ENCODE measurements at regions not wholly inside any gene's neighbourhood (a gene's known extent, or its start where the extent isn't known, plus 50 kb on each side); places are given as distances from the start of the nearest gene placed in this dataset.
"Not testable (repeated sequence)": the region's sequence is repeated elsewhere in the genome, so short reads cannot be mapped to it uniquely, and the experiment has no call there.

- not testable (repeated sequence) for H3K9me3 ChIP-seq (ENCODE audit: control insufficient read depth, low read length); H3K4me3 ChIP-seq (ENCODE audit: low read length); H3K27me3 ChIP-seq (replicated peaks; ENCODE audit: control insufficient read depth, insufficient read depth, low read length); DNase-seq (ENCODE audit: low read depth); H3K9ac ChIP-seq (ENCODE audit: low read length); H3K4me1 ChIP-seq (ENCODE audit: control insufficient read depth, insufficient read depth, low read length); H3K36me3 ChIP-seq (ENCODE audit: control insufficient read depth, insufficient read depth, low read length, severe bottlenecking)
These were observed 897.5 kb downstream of the PLOD2 start for GRCh38 chr3:145263458-145263857.

GRCh38 chr3:145266368-145266767, 894.6 kb downstream of the PLOD2 start:
- Histone ChIP-seq H3K9me3 (ENCODE audit: control insufficient read depth, low read length) (peaks cover 3% of the 10 kb centered on the region), H3K9ac (ENCODE audit: low read length) (no peak overlapping the region), H3K4me3 (ENCODE audit: low read length) (no peak overlapping the region), H3K36me3 (ENCODE audit: control insufficient read depth, insufficient read depth, low read length, severe bottlenecking) (no peaks in the 10 kb centered on the region), H3K27me3 (replicated peaks; ENCODE audit: control insufficient read depth, insufficient read depth, low read length) (no peaks in the 10 kb centered on the region), H3K4me1 (ENCODE audit: control insufficient read depth, insufficient read depth, low read length) (no peaks in the 10 kb centered on the region)
- no peak for DNase-seq (ENCODE audit: low read depth)

- DNase-seq (ENCODE audit: low read depth): no peak
These were observed 891.9 kb downstream of the PLOD2 start for GRCh38 chr3:145269106-145269505.

GRCh38 chr3:145272684-145273083, 888.3 kb downstream of the PLOD2 start:
- H3K4me3 ChIP-seq (ENCODE audit: low read length): no peak overlapping the region
- no peaks in the 10 kb centered on the region for H3K27me3 ChIP-seq (replicated peaks; ENCODE audit: control insufficient read depth, insufficient read depth, low read length)
- peak; percentile 67 for DNase-seq (ENCODE audit: low read depth)
- H3K9me3 ChIP-seq (ENCODE audit: control insufficient read depth, low read length): peaks cover 31% of the 10 kb centered on the region
- no peaks in the 10 kb centered on the region for H3K36me3 ChIP-seq (ENCODE audit: control insufficient read depth, insufficient read depth, low read length, severe bottlenecking)
- no peak overlapping the region for H3K9ac ChIP-seq (ENCODE audit: low read length)
- H3K4me1 ChIP-seq (ENCODE audit: control insufficient read depth, insufficient read depth, low read length): no peaks in the 10 kb centered on the region

More at GRCh38 chr3:145269106-145269505, 891.9 kb downstream of the PLOD2 start:
- H3K4me1 ChIP-seq (ENCODE audit: control insufficient read depth, insufficient read depth, low read length): no peaks in the 10 kb centered on the region
- no peak overlapping the region for H3K9ac ChIP-seq (ENCODE audit: low read length)
- H3K36me3 ChIP-seq (ENCODE audit: control insufficient read depth, insufficient read depth, low read length, severe bottlenecking): no peaks in the 10 kb centered on the region
- no peak overlapping the region for H3K4me3 ChIP-seq (ENCODE audit: low read length)
- H3K9me3 ChIP-seq (ENCODE audit: control insufficient read depth, low read length): peaks cover 3% of the 10 kb centered on the region
- no peaks in the 10 kb centered on the region for H3K27me3 ChIP-seq (replicated peaks; ENCODE audit: control insufficient read depth, insufficient read depth, low read length)

- no peak overlapping the region for H3K4me3 ChIP-seq (ENCODE audit: low read length)
- peaks cover 9% of the 10 kb centered on the region for H3K9me3 ChIP-seq (ENCODE audit: control insufficient read depth, low read length)
- no peak for DNase-seq (ENCODE audit: low read depth)
- H3K4me1 ChIP-seq (ENCODE audit: control insufficient read depth, insufficient read depth, low read length): no peaks in the 10 kb centered on the region
- no peaks in the 10 kb centered on the region for H3K27me3 ChIP-seq (replicated peaks; ENCODE audit: control insufficient read depth, insufficient read depth, low read length)
- H3K9ac ChIP-seq (ENCODE audit: low read length): no peak overlapping the region
- no peaks in the 10 kb centered on the region for H3K36me3 ChIP-seq (ENCODE audit: control insufficient read depth, insufficient read depth, low read length, severe bottlenecking)
These were observed 878.5 kb downstream of the PLOD2 start for GRCh38 chr3:145282505-145282904.

- Histone ChIP-seq H3K36me3 (ENCODE audit: control insufficient read depth, insufficient read depth, low read length, severe bottlenecking) (no peaks in the 10 kb centered on the region), H3K9me3 (ENCODE audit: control insufficient read depth, low read length) (no peaks in the 10 kb centered on the region), H3K9ac (ENCODE audit: low read length) (no peak overlapping the region), H3K4me3 (ENCODE audit: low read length) (no peak overlapping the region), H3K4me1 (ENCODE audit: control insufficient read depth, insufficient read depth, low read length) (no peaks in the 10 kb centered on the region), H3K27me3 (replicated peaks; ENCODE audit: control insufficient read depth, insufficient read depth, low read length) (no peaks in the 10 kb centered on the region)
- DNase-seq (ENCODE audit: low read depth): no peak
These were observed 874.0 kb downstream of the PLOD2 start for GRCh38 chr3:145286937-145287336.

- H3K4me3 ChIP-seq (ENCODE audit: low read length): no peak overlapping the region
- no peaks in the 10 kb centered on the region for H3K4me1 ChIP-seq (ENCODE audit: control insufficient read depth, insufficient read depth, low read length)
- H3K36me3 ChIP-seq (ENCODE audit: control insufficient read depth, insufficient read depth, low read length, severe bottlenecking): no peaks in the 10 kb centered on the region
- DNase-seq (ENCODE audit: low read depth): no peak
- no peak overlapping the region for H3K9ac ChIP-seq (ENCODE audit: low read length)
- no peaks in the 10 kb centered on the region for H3K27me3 ChIP-seq (replicated peaks; ENCODE audit: control insufficient read depth, insufficient read depth, low read length)
- H3K9me3 ChIP-seq (ENCODE audit: control insufficient read depth, low read length): no peaks in the 10 kb centered on the region
These were observed 871.0 kb downstream of the PLOD2 start for GRCh38 chr3:145290010-145290409.

- H3K4me3 ChIP-seq (ENCODE audit: low read length): no peak overlapping the region
- H3K9ac ChIP-seq (ENCODE audit: low read length): no peak overlapping the region
- H3K4me1 ChIP-seq (ENCODE audit: control insufficient read depth, insufficient read depth, low read length): no peaks in the 10 kb centered on the region
- no peaks in the 10 kb centered on the region for H3K36me3 ChIP-seq (ENCODE audit: control insufficient read depth, insufficient read depth, low read length, severe bottlenecking)
- H3K27me3 ChIP-seq (replicated peaks; ENCODE audit: control insufficient read depth, insufficient read depth, low read length): no peaks in the 10 kb centered on the region
- no peak for DNase-seq (ENCODE audit: low read depth)
- no peaks in the 10 kb centered on the region for H3K9me3 ChIP-seq (ENCODE audit: control insufficient read depth, low read length)
These were observed 866.4 kb downstream of the PLOD2 start for GRCh38 chr3:145294572-145294971.

GRCh38 chr3:145307272-145307671, 853.7 kb downstream of the PLOD2 start:
- H3K9ac ChIP-seq (ENCODE audit: low read length): no peak overlapping the region
- H3K9me3 ChIP-seq (ENCODE audit: control insufficient read depth, low read length): no peaks in the 10 kb centered on the region
- DNase-seq (ENCODE audit: low read depth): no peak
- H3K4me1 ChIP-seq (ENCODE audit: control insufficient read depth, insufficient read depth, low read length): no peaks in the 10 kb centered on the region
- H3K4me3 ChIP-seq (ENCODE audit: low read length): no peak overlapping the region
- no peaks in the 10 kb centered on the region for H3K36me3 ChIP-seq (ENCODE audit: control insufficient read depth, insufficient read depth, low read length, severe bottlenecking)
- H3K27me3 ChIP-seq (replicated peaks; ENCODE audit: control insufficient read depth, insufficient read depth, low read length): no peaks in the 10 kb centered on the region

- DNase-seq (ENCODE audit: low read depth): no peak
- Histone ChIP-seq H3K27me3 (replicated peaks; ENCODE audit: control insufficient read depth, insufficient read depth, low read length) (no peaks in the 10 kb centered on the region), H3K36me3 (ENCODE audit: control insufficient read depth, insufficient read depth, low read length, severe bottlenecking) (no peaks in the 10 kb centered on the region), H3K4me3 (ENCODE audit: low read length) (no peak overlapping the region), H3K9me3 (ENCODE audit: control insufficient read depth, low read length) (no peaks in the 10 kb centered on the region), H3K9ac (ENCODE audit: low read length) (no peak overlapping the region), H3K4me1 (ENCODE audit: control insufficient read depth, insufficient read depth, low read length) (no peaks in the 10 kb centered on the region)
These were observed 847.2 kb downstream of the PLOD2 start for GRCh38 chr3:145313751-145314150.

- H3K4me3 ChIP-seq (ENCODE audit: low read length); H3K9me3 ChIP-seq (ENCODE audit: control insufficient read depth, low read length); H3K4me1 ChIP-seq (ENCODE audit: control insufficient read depth, insufficient read depth, low read length); DNase-seq (ENCODE audit: low read depth); H3K36me3 ChIP-seq (ENCODE audit: control insufficient read depth, insufficient read depth, low read length, severe bottlenecking); H3K9ac ChIP-seq (ENCODE audit: low read length); H3K27me3 ChIP-seq (replicated peaks; ENCODE audit: control insufficient read depth, insufficient read depth, low read length): not testable (repeated sequence)
These were observed 844.7 kb downstream of the PLOD2 start for GRCh38 chr3:145316253-145316652.

- no peak for DNase-seq (ENCODE audit: low read depth)
- H3K4me3 ChIP-seq (ENCODE audit: low read length): no peak overlapping the region
- no peaks in the 10 kb centered on the region for H3K36me3 ChIP-seq (ENCODE audit: control insufficient read depth, insufficient read depth, low read length, severe bottlenecking)
- peaks cover 5% of the 10 kb centered on the region for H3K4me1 ChIP-seq (ENCODE audit: control insufficient read depth, insufficient read depth, low read length)
- no peaks in the 10 kb centered on the region for H3K27me3 ChIP-seq (replicated peaks; ENCODE audit: control insufficient read depth, insufficient read depth, low read length)
- H3K9me3 ChIP-seq (ENCODE audit: control insufficient read depth, low read length): no peaks in the 10 kb centered on the region
- no peak overlapping the region for H3K9ac ChIP-seq (ENCODE audit: low read length)
These were observed 834.3 kb downstream of the PLOD2 start for GRCh38 chr3:145326666-145327065.
